HCT116 (cell line): ENCODE measurements at regions not wholly inside any gene's neighbourhood (a gene's known extent, or its start where the extent isn't known, plus 50 kb on each side); places are given as distances from the start of the nearest gene placed in this dataset.

Experiments used
- ATAC-seq: fragments of 200-7000 bp; cut with Tn5 transposase; 2 replicates; pipeline ENCODE4 v1.9.1; 2020; ENCODE audit warnings: mild to moderate bottlenecking, moderate library complexity
- BruUV-seq: library from RNA; stranded (reverse); fragments of 400-500 nt; replicated peaks from 2 replicates; lab custom pipeline; 2021; lab: Mats Ljungman, UMichigan
- CTCF ChIA-PET: fragments of 300-600 bp; sonication (Branson Sonifier 250); formaldehyde crosslinking; loops from one replicate; lab custom pipeline; 2021; ENCODE audit warnings: antibody characterized with exemption; lab: Charles Lee
- POLR2A ChIA-PET: fragments of 300-600, 350-600 bp; sonication (Branson Sonifier 250); formaldehyde crosslinking; loops from one replicate; lab custom pipeline; 2021; ENCODE audit warnings: antibody characterized with exemption; lab: Charles Lee
- RAD21 ChIA-PET, 2 experiments: fragments of 300-600 bp; sonication (Branson Sonifier 250); formaldehyde crosslinking; loops; one replicate each; lab custom pipeline; 2023; ENCODE audit warnings: low total read pairs in 2 of 2; ENCODE audit not compliant: uncharacterized antibody in 2 of 2, unreplicated experiment in 2 of 2, low non-redundant PET in 1 of 2; lab: Charles Lee
- DNase-seq: peaks from one replicate; pipeline ENCODE4 v3.0.0-alpha.2; 2010; ENCODE audit warnings: low read depth, low spot score
- H2AFZ ChIP-seq: fragments of 200-600 bp; shearing (Covaris generic), sonication (generic); 2 replicates; pipeline ENCODE4 v1.6.1; 2017; ENCODE audit warnings: low read depth, mixed run types, mixed read lengths, antibody characterized with exemption, low read length; ENCODE audit not compliant: poor library complexity, severe bottlenecking
- H3K27ac ChIP-seq: 2 replicates; pipeline ENCODE4 v1.5.1; 2012; ENCODE audit warnings: low read depth, low read length
- H3K27me3 ChIP-seq: fragments of 200-600 bp; sonication (generic); 2 replicates; pipeline ENCODE4 v1.6.1; 2016; ENCODE audit warnings: mixed run types, low read length, mixed read lengths; ENCODE audit not compliant: insufficient read depth
- H3K36me3 ChIP-seq, 2 experiments: fragments of 200-500 bp in 1 of 2; fragments of 200-600 bp in 1 of 2; sonication (Bioruptor generic) in 1 of 2; sonication (generic) in 1 of 2; 2 replicates each; pipeline versions ENCODE4 v1.5.1 to v1.6.1; 2014 to 2016; ENCODE audit warnings: low read length in 2 of 2, inconsistent platforms in 1 of 2, mixed read lengths in 1 of 2, mixed run types in 1 of 2; ENCODE audit not compliant: insufficient read depth in 2 of 2, control insufficient read depth in 1 of 2
- H3K4me1 ChIP-seq, 2 experiments: fragments of 200-600 bp in 1 of 2; sonication (generic) in 1 of 2; 2 replicates each; pipeline versions ENCODE4 v1.5.1 to v1.6.1; 2012 to 2017; ENCODE audit warnings: low read length in 2 of 2, inconsistent platforms in 1 of 2, mild to moderate bottlenecking in 1 of 2, mixed read lengths in 1 of 2, mixed run types in 1 of 2, moderate library complexity in 1 of 2; ENCODE audit not compliant: insufficient read depth in 2 of 2, control insufficient read depth in 1 of 2
- H3K4me2 ChIP-seq: fragments of 200-600 bp; sonication (generic); 2 replicates; pipeline ENCODE4 v1.6.1; 2017; ENCODE audit warnings: mixed run types, low read length, mixed read lengths
- H3K4me3 ChIP-seq, 2 experiments: fragments of 200-600 bp in 1 of 2; sonication (generic) in 1 of 2; replicated peaks in 1 of 2; 2 replicates each; pipeline ENCODE4 v1.5.1; 2011 to 2016; ENCODE audit warnings: low read length in 2 of 2, control low read depth in 1 of 2, low read depth in 1 of 2, mild to moderate bottlenecking in 1 of 2, mixed read lengths in 1 of 2, mixed run types in 1 of 2
- H3K79me2 ChIP-seq: fragments of 200-600 bp; sonication (generic); 2 replicates; pipeline ENCODE4 v1.6.1; 2017; ENCODE audit warnings: mild to moderate bottlenecking, mixed run types, low read length, moderate library complexity, mixed read lengths; ENCODE audit not compliant: insufficient read depth
- H3K9ac ChIP-seq: fragments of 200-600 bp; sonication (generic); 2 replicates; pipeline ENCODE4 v1.6.1; 2016; ENCODE audit warnings: low read length, mixed read lengths
- H3K9me2 ChIP-seq: fragments of 200-600 bp; sonication (generic), shearing (Covaris generic); 2 replicates; pipeline ENCODE4 v1.6.1; 2017; ENCODE audit warnings: mixed run types, mild to moderate bottlenecking, moderate library complexity; ENCODE audit not compliant: insufficient read depth
- H3K9me3 ChIP-seq, 2 experiments: fragments of 200-500 bp in 1 of 2; fragments of 200-600 bp in 1 of 2; sonication (Bioruptor generic) in 1 of 2; sonication (generic) in 1 of 2; 2 replicates each; pipeline ENCODE4 v1.6.1; 2014 to 2017; ENCODE audit warnings: low read length in 2 of 2, mixed read lengths in 2 of 2, inconsistent platforms in 1 of 2, low read depth in 1 of 2, mild to moderate bottlenecking in 1 of 2, mixed run types in 1 of 2, moderate library complexity in 1 of 2; ENCODE audit not compliant: control insufficient read depth in 1 of 2, insufficient read depth in 1 of 2
- H4K20me1 ChIP-seq: fragments of 200-600 bp; sonication (generic), shearing (Covaris generic); 2 replicates; pipeline ENCODE4 v1.6.1; 2017; ENCODE audit warnings: mixed run types, mild to moderate bottlenecking, moderate library complexity; ENCODE audit not compliant: insufficient read depth
- ATF3 ChIP-seq: IDR thresholded peaks from 2 replicates; pipeline ENCODE4 v1.6.1; 2012
- CEBPB ChIP-seq: IDR thresholded peaks from 2 replicates; pipeline ENCODE4 v1.6.1; 2012; ENCODE audit warnings: low read depth
- EGR1 ChIP-seq: IDR thresholded peaks from 2 replicates; pipeline ENCODE4 v1.6.1; 2012; ENCODE audit warnings: low read depth
- ELF1 ChIP-seq: IDR thresholded peaks from 2 replicates; pipeline ENCODE4 v1.6.1; 2012; ENCODE audit warnings: low read depth, borderline replicate concordance
- EZH2 ChIP-seq: fragments of 200-600 bp; sonication (generic); IDR thresholded peaks from 2 replicates; pipeline ENCODE4 v1.6.1; 2017; ENCODE audit warnings: antibody characterized with exemption, mixed run types
- EZH2phosphoT487 ChIP-seq: fragments of 200-600 bp; IDR thresholded peaks from 2 replicates; pipeline ENCODE4 v1.6.1; 2018; ENCODE audit warnings: antibody characterized with exemption, borderline replicate concordance
- JUND ChIP-seq: IDR thresholded peaks from 2 replicates; pipeline ENCODE4 v1.6.1; 2012
- MAX ChIP-seq: IDR thresholded peaks from 2 replicates; pipeline ENCODE4 v1.6.1; 2012
- POLR2AphosphoS5 ChIP-seq: IDR thresholded peaks from 2 replicates; pipeline ENCODE4 v1.6.1; 2011; ENCODE audit warnings: mild to moderate bottlenecking, low read depth, low read length, moderate library complexity
- RAD21 ChIP-seq: IDR thresholded peaks from 2 replicates; pipeline ENCODE4 v1.6.1; 2012; ENCODE audit warnings: low read depth, mild to moderate bottlenecking
- REST ChIP-seq: IDR thresholded peaks from 2 replicates; pipeline ENCODE4 v1.6.1; 2012; ENCODE audit warnings: low read depth
- SIN3A ChIP-seq: IDR thresholded peaks from 2 replicates; pipeline ENCODE4 v1.6.1; 2012; ENCODE audit warnings: low read depth
- TCF7L2 ChIP-seq: IDR thresholded peaks from 2 replicates; pipeline ENCODE4 v1.7.0; 2011; ENCODE audit warnings: borderline replicate concordance, inconsistent platforms; ENCODE audit not compliant: insufficient read depth, insufficient read length; ENCODE audit errors: extremely low read depth
- YY1 ChIP-seq: IDR thresholded peaks from 2 replicates; pipeline ENCODE4 v1.6.1; 2011; ENCODE audit warnings: low read length, low read depth, moderate library complexity, mild to moderate bottlenecking; ENCODE audit not compliant: insufficient replicate concordance; ENCODE audit errors: extremely low read depth
- ZBTB33 ChIP-seq: IDR thresholded peaks from 2 replicates; pipeline ENCODE4 v1.6.1; 2011; ENCODE audit warnings: mild to moderate bottlenecking, low read length, moderate library complexity; ENCODE audit not compliant: insufficient replicate concordance; ENCODE audit errors: extremely low read depth
- intact Hi-C: fragments of 100-400 bp; cut with micrococcal nuclease; formaldehyde crosslinking; loops from 2 replicates; pipeline ENCODE4 v1.10.0; 2022

- ChIA-PET POLR2A (no interaction called here), RAD21 (no interaction called here), CTCF (no interaction called here)
- Histone ChIP-seq H3K9me2 (no peaks in the 10 kb centered on the region), H3K27me3 (no peaks in the 10 kb centered on the region), H3K9me3 (no peaks in the 10 kb centered on the region), H3K27ac (no peak overlapping the region), H4K20me1 (no peaks in the 10 kb centered on the region), H2AFZ (no peak overlapping the region), H3K4me1 (no peaks in the 10 kb centered on the region), H3K79me2 (no peaks in the 10 kb centered on the region), H3K4me2 (no peak overlapping the region), H3K4me3 (no peak overlapping the region), H3K9ac (no peak overlapping the region), H3K36me3 (no peaks in the 10 kb centered on the region)
- ATAC-seq (no peak), DNase-seq (no peak)
- BruUV-seq = no TSS peak
- intact Hi-C loops = no loop called here
- no peak for TF ChIP-seq ATF3
- TF ChIP-seq EZH2 = no peak
- no peak for TF ChIP-seq SIN3A
- no peak for TF ChIP-seq REST
- TF ChIP-seq POLR2AphosphoS5 = no peak
- TF ChIP-seq RAD21 = no peak
- no peak for TF ChIP-seq TCF7L2
- no peak for TF ChIP-seq EZH2phosphoT487
- TF ChIP-seq MAX = no peak
- TF ChIP-seq JUND = no peak
- no peak for TF ChIP-seq YY1
- TF ChIP-seq ZBTB33 = no peak
- TF ChIP-seq EGR1 = no peak
- TF ChIP-seq ELF1 = no peak
- no peak for TF ChIP-seq CEBPB
These were observed 110.6 kb upstream of the BOD1 start for GRCh38 chr5:173726846-173727557.
